HG02973 (cell line): ENCODE measurements at regions not wholly inside any gene's neighbourhood (a gene's known extent, or its start where the extent isn't known, plus 50 kb on each side); places are given as distances from the start of the nearest gene placed in this dataset.
"Not testable (repeated sequence)": the region's sequence is repeated elsewhere in the genome, so short reads cannot be mapped to it uniquely, and the experiment has no call there.

ENCODE experiments used
- ATAC-seq: cut with Tn5 transposase; IDR thresholded peaks from one replicate; pipeline ENCODE4 v1.9.1; 2021; ENCODE audit warnings: moderate library complexity; ENCODE audit not compliant: unreplicated experiment

GRCh38 chrX:73963682-73964081 is 111.2 kb upstream of the XIST start:
- ATAC-seq: no peak

- no peak for ATAC-seq
Observed at GRCh38 chrX:73962948-73963347, 110.4 kb upstream of the XIST start.

GRCh38 chrX:73961867-73962266 is 109.4 kb upstream of the XIST start:
- not testable (repeated sequence) for ATAC-seq

- ATAC-seq: no peak
Observed at GRCh38 chrX:73944563-73944908, 92.0 kb upstream of the XIST start.

- ATAC-seq: peak; percentile 97
Observed at GRCh38 chrX:73943693-73944562, 91.4 kb upstream of the XIST start.

GRCh38 chrX:73940893-73941470 is 88.5 kb upstream of the XIST start:
- no peak for ATAC-seq

GRCh38 chrX:73937843-73938242 is 85.3 kb upstream of the XIST start:
- ATAC-seq: not testable (repeated sequence)

GRCh38 chrX:73932522-73932921 is 80.0 kb upstream of the XIST start:
- no peak for ATAC-seq

GRCh38 chrX:73930300-73930699 is 77.8 kb upstream of the XIST start:
- ATAC-seq: no peak

GRCh38 chrX:73922856-73923455 is 70.4 kb upstream of the XIST start:
- no peak for ATAC-seq

GRCh38 chrX:73916931-73917667 is 64.6 kb upstream of the XIST start:
- ATAC-seq: no peak

GRCh38 chrX:73916489-73916888 is 64.0 kb upstream of the XIST start:
- ATAC-seq: no peak

GRCh38 chrX:73914792-73915191 is 62.3 kb upstream of the XIST start:
- not testable (repeated sequence) for ATAC-seq

- ATAC-seq: no peak
Observed at GRCh38 chrX:73913580-73913979, 61.1 kb upstream of the XIST start.

- ATAC-seq: not testable (repeated sequence)
Observed at GRCh38 chrX:73911946-73912345, 59.4 kb upstream of the XIST start.

GRCh38 chrX:73905749-73906374 is 53.3 kb upstream of the XIST start:
- not testable (repeated sequence) for ATAC-seq

GRCh38 chrX:73903941-73904340 is 51.4 kb upstream of the XIST start:
- no peak for ATAC-seq
